ENCODE measurements at regions not wholly inside any gene's neighbourhood (a gene's known extent, or its start where the extent isn't known, plus 50 kb on each side); places are given as distances from the start of the nearest gene placed in this dataset.
A peak's percentile ranks its signal among the peaks of the same experiment; 100 is the strongest.

DNA sequence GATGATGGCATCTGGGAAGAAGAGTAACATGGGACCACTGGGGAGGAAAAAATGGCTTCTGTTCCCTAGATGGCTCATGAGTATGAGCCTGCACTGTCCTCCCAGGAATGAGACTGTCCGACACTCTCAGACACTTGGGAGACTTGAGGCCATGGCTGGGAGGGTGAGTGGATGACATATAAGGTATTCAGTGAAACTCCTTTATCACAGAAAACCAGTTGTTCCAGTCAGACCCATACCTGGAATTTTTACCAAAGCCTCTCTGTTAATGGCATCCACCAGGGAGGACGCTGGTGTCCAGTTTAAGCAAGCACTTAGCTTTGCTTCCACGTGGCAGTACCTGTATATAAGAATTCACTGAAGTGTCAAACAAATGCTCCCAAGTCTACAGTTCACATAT, 116.7 kb upstream of the C10orf90 start:
- DNase-seq, result no peak

DNA sequence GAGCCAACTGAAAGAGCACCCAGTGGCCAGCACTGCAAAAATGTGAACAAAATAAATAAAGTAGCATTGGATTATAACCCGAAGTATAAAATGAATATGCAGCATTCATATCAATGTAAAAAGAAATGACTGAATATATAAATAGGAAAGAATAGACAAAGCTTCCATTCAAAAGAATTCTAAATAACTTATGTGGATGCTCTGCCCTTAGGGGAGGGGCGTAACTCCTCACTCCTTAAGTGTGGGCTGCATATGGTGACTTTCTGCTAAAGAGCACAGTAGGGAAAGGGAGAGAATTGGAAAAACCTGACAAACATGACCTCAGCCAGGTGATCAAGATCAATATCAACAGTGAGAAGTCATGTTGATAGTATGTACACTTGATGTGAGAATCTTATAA, 109.9 kb upstream of the DOCK1 start:
- no peak for DNase-seq

DNA sequence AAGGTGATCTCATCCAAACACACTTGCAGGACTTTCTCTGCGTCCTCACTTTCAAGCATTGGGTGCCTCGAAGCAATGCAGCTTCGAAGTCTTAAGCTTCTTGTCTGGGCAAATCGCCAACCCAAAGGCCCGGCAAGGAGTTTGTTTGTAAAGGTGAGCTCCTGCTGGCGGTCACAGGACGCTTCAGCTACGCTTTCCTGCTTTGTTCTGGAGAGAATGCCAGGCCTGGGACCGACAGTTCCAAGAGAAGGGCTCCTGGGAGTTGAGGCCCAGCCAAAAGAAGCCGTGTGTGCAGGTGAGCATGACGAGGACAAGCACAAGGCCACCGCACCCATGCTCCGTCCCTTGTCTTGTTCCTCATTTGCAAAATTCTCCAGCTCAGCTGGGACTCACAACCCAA, 106.6 kb upstream of the DOCK1 start:
- DNase-seq, result no peak

DNA sequence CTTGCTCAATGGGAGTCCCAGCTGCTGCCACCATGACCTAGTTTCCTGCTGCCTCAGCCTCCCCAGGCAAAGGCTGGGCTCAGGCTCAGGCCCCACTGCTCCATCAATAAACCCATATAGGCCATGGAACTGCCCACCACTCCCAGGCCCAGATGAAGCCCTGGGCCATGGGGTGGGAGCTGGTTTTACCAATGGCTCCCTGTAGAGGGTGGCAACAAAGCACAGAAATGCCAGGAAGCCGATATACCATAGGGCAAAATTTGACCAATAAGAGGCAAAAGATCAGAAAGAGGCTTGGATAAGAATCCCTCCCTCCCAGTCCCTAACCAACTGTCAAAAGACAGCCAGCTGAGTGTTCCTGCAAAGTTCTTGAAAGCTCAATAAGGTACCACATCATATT, 101.8 kb upstream of the DOCK1 start:
- DNase-seq, result no peak

DNA sequence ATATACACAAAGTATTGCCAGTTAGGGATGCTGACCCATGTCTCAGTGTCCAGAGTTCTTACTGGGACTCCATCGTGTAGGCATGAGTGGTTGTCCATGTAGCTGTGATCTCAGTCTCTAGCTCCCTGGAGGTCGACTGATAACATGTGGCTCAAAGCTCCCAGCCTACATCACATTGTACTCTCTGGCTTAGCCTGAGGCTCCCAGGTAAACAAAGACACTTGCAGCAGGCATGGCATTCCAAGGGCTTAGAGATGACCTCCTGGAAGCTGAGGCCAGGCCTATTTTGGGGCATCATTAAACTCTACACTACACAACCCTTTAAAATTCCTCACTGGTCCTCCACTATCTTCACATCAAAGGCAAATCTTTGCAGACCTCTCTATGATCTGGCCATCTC, 100.8 kb upstream of the DOCK1 start:
- no peak for DNase-seq

DNA sequence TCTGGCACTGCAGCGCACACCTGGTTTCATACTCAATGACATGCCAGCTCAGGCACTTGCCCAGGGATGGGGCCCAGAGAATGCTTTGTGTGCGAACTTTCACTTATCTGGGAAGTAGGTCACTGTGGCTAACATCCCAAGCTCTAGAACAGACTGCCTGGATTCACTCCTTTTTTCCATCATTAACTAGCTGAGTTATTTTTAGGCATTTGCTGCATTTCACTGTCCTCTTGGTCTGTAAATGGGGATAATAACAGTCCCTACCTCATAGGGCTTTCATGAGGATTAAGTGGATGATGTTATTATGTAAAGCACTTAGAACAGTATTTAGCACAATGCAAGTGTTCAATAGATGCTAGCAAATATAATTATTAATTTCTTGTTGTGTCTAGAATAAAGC, 98.7 kb upstream of the DOCK1 start:
- DNase-seq, result no peak

DNA sequence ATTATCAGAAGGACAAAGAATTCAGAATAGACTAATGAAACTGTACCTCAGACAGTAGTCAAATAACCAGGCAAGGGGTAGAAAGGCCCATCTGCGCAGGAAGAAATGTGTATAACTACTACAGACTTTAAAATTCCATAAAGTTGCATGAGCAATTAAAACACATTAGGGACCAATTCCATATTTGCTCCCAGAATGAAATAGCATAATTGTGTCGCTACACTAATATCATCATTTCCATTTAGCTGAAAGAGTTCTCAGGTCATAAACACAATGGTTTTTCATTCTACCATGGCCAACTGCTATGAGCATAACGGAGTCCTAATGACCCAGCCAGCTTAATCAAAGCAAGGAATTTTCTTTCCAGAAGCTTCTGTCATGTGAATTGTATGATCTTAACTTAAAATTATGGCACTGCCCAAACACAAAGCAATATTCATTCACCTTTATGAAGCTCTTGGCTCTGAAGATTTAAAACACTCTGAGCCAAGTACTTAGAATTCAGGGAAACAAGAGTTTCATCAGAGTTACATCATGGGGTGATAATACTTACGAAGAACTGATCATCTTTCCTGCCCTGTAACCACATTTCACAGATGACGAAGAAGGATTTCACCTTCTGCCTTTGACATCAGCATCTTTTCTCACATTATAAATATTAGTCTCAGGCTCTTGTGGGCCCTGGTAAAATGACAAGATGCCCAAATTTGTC, 98.1 kb upstream of the DOCK1 start:
- no peak for DNase-seq

DNA sequence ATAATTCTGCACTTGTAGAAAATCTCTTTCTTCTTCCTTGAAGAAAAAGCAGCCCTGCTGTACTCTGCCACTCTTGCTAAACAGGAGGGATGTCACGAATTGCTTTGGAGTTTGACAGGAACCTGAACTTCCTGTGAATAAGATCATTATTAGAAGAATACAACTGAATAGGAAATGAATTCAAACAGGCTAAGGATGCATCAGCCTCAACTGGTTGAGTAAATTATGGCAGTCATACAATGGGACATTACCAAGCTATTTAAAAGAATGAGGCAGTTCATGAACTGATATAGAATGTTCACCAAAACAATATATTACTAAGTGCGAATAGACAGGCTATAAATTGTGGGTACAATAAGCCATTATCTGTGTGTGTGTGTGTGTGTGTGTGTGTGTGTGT, 97.1 kb upstream of the DOCK1 start:
- no peak for DNase-seq

DNA sequence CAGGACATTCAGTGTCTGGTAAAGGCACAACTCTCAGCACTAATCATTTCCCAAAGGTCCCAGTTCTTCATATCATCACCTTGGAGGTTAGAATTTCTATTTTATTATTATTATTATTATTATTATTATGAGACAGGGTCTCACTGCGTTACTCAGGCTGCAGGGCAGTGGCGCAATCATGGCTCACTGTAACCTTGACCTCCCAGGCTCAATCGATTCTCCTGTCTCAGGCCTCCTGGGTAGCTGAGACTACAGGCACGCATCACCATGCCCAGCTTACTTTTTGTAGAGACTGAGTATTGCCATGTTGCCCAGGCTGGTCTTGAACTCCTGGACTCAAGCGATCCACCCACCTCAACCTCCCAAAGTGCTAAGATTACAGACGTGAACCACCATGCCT, 91.8 kb upstream of the DOCK1 start:
- no peak for DNase-seq

DNA sequence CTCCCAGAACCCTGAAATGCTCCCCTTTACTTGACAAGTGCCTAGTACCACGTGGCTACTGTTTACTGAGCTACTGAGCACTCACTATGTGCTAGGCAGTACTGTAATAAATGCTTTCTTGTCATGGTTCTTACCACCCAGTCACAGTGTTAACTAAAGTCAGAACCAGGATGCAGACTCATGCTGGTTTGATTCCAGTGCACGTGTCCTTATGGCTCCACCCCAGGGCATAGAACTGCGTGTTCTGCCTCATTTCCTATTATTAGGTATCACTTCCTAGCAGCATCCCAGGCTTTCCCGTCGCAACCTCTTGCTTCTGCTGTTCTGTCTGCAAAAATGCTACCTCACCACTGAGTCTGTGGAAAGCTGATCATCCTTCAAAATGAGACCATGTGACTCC, 71.7 kb upstream of the DOCK1 start:
- no peak for DNase-seq

DNA sequence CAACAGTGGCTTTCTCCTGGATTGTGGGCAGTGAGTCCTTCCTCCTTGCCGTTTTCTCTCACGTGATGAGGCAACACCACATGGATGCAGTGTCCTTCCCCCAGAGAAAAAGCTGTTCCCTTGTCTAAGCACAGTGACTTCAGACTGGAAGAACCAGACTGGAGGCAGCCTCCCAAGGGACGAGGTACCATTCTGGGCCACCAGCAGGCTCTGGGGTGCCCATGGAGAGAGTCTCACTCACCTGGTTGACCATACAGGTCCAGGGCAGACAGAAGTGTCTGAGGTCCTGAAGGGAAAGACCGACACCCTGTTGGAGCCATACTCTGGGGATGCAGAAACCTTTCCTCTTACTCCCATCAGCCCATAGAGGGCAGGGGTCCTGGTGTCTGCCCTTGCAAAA, 69.2 kb upstream of the DOCK1 start:
- no peak for DNase-seq

DNA sequence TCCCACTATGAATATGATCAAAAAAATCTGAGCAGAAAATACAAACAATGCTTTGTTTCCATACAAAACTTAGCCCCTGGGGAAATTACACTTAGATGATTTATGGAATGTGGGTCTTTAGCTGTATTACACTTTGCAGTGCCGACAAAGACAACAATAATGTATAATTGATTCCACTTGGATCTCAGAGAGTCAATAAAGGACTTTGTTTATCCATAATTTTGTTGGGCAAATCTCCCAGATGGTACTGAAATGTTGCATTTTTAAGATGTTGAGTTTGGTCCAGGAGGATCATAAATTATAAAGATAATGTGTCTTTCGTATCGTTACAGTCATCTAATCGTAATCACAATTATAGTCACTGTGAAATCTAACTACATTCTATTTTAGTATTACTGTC, 66.9 kb upstream of the DOCK1 start:
- no peak for DNase-seq

DNA sequence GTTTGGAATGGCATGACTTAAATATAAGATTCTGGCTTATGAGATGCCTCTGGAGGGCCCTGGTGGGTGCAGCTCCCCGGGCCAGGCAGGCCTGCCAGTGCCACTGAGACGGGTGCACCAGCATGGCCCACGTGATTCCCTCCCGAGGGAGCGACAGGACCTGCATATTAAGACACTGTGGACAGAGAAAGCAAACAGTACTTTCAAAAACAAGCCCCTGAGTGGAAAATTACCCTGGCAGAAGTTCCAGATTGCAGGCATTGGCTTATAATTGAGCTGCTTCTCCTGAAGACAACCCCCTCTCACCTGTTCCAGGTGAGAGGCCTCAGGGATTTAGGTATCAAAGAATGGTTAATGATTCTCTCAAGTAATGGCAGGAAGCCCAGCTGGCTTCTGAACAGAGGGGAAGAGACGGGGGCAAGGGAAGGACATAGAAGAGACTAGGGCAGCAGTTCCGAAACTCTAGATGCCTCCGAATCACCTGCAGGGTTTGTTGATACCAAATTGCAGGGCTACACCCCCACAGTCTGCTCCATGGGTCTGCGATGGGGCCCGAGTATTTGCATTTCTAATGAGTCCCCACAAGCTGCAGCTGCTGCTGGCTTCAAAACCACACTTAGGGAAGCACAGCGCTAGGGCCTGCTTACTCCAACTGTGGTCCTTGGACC, 66.0 kb upstream of the DOCK1 start:
- DNase-seq, result peak; percentile 79

DNA sequence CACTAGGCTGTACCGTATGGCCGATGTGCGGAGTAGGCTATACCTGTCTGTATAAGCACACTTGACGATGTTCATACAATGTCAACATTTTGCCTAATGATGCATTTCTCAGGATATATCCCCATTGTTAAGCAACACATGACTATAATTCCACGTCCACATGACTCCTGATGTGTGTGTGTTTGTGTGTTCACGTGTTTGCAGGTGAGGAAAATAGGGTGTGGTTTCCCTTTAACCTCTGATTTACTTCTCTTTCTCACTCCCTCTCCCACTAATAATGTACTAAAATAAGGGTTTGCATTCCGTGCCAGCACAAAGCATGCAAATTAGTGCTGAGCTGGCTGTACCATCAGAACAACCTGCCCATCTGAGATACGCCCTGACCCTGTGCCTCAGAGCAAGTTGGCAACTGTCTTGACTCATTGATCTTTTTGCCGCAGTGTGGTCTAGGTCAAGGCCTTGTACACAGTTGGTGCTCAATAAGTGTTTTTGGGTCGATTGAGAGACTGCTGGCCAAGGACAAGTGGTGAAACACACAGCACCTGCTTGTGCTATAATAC, 64.6 kb upstream of the DOCK1 start:
- DNase-seq, result no peak

DNA sequence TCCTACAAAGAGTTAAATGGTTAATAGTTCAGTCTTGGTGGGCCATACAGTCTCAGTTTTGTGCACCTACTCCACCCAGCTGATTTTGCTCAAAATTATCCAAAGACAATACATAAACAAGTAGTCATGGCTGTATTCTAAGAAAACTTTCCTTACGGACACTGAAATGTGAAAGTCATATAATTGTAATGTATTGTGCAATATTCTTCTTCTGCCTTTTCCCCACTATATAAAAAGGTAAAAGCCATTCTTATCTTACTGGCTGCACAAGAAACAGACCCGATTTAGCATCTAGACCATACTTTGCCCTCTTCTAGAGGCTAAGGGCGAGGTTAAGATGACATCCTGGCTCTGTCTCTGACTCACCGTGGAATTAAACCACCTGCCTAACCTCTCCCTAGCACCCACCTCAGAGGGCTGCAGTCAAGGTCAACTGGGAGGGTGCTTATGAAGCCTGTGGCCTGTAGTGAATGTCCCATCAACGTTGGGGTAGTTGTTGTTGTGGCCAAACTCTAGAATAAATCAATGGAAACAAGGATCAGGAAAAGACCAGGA, 63.8 kb upstream of the DOCK1 start:
- no peak for DNase-seq

DNA sequence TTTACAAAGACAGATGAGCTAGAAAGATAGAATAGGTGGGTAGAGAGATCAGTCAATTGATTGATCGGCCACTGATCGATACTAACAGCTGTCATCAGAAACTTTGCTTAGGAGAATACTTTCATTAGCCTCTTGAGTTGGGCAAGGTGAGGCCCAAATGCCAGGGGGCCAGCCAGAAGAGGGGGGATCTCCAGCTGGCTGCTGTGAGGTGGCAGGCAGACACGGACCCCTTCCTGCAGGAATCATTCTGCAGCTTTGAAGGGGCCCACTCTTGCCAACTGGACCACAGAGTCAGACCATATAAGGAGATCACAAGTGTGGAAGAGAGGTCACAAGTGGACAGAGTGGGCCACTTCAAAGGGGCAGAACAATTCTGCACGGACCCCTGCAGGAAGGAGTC, 62.9 kb upstream of the DOCK1 start:
- DNase-seq, result no peak

DNA sequence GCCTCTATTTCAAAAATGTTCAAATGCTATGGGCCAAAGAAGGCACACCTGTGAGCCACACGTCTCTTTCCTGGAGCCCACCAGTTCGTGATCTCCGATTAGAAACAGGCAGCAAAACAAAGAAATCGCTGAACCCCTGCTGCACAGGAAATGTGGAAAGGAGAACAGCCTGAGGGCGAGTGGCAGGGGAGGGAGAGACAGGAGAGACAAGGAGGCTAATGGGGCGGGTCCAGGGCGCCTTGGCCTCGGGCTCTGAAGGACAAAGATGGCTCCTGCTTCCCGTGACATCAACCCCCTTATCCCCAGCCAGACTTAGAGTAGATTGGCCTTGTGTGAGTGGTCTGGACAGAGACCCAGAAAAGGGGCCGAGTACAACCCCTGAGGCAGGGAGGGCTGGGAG, 62.4 kb upstream of the DOCK1 start:
- DNase-seq, result no peak

DNA sequence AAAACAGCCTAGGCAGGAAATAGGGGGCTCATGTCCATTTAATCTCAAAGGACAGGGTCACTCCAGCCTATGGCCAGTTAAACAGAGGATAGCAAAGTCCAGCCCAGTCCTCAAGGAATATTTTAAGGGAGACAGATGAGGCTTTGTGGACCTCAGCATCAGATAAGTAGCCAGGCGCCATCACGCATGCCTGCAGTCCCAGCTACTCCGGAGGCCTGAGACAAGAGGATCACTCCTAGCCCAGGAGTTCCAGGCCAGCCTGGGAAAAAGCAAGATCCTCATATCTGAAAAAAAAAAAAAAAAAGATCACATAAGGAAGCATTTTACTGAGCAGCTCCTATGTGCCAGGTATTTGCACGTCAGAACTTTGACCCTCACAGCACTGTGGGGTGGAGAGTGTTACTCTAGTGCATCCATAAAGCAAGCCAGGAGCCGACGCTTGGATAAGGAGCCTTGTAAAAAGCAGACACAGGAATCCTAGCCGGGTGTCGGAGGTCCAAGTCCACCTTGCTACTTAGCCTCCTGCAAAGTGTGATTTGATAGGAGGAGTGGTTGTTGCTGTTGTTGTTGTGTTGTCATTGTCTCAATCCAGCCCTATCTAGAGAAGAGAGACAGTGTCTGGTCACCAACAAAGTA, 61.8 kb upstream of the DOCK1 start:
- DNase-seq, result no peak

DNA sequence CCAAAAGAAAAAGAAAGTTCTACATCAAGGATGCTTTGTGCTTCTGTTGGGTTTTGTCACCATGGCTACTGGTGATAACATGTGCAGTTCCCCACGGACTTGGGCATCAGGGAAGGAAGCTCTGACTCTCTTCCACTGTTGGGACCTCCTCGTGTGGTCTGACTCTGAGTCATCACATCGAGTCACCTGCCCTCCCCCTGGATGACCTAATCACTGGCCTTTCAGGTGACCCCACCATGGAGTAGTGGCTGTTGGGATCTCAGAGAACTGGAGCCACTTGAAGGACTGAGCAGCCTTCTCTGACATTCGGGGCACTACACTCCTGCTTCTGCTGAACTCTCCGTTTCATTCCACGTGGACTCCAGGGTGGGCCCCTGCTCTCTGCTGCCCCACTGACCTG, 60.8 kb upstream of the DOCK1 start:
- no peak for DNase-seq

DNA sequence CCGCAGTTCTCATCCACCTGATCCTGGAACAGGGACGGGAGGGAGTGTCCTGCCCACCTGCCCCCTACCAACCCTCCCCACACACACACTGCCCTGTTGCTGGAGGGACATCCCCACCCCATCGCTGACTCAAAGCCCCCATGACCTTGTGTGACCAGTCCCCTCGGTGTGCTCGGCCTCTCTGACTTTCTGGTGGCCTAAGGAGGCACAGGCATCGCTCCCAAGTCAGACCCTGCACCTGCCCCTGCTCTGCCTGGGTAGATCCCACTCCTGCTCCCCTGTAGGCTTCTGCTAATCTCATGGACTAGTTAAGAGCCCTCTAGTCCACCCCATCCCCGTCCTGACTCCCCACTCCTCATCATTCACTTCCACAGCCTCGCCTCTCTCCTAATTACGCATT, 58.8 kb upstream of the DOCK1 start:
- DNase-seq, result no peak

DNA sequence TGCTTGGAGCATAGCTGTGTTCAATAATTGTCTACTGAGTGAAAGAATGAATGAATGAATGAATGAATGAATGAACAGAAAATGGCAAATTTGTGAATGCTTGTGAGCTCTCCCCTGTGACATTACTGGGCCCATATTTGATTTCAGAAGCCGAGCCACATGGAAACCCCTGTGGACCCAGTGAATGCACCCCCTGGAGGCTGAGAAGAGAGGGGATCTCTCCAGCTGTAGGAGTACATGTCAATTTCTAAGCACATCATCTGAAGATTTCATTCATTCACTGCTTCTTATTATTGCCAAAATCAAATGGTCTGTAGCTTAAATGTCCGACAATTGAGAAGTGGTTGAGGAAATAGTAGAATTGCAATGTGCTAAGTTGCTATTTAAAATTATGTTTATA, 58.3 kb upstream of the DOCK1 start:
- DNase-seq, result no peak

DNA sequence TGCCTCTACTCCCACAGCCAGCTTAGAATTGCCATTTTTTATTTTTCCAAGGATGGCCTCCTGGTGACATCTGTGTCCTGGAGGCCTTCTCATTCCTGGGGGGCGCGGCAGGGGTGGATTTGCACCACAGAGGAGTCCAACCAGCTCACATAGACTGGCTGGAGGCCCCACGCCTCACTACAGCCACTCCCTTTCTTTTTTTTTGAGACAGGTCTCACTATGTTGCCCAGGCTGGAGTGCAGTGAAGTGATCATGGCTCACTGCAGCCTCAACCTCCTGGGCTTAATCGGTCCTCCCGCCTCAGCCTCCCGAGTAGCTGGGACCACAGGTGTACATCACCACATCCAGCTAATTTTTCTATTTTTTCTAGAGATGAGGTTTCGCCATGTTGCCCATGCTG, 57.6 kb upstream of the DOCK1 start:
- DNase-seq, result no peak

DNA sequence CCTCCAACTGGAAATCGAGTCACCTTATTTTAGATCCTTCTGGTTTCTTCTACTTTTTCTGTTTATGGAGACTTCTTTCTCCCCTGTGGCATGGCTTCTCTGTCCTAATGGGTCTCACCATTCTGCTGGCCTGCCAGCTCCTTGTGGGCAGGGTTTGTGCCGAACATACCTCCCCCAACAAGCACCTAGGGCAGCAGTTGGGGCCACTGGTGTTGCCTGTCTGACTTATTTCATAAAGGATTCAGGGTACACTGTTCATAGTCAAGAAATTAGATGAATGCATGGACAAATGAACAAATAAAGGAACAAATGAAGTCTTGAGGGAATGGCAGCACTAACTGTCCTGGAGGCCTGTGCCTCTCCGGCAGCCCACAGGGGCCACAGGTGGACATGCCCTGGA, 55.6 kb upstream of the DOCK1 start:
- no peak for DNase-seq
